Hepatocyte (in vitro differentiated cells): ENCODE measurements at regions not wholly inside any gene's neighbourhood (a gene's known extent, or its start where the extent isn't known, plus 50 kb on each side); places are given as distances from the start of the nearest gene placed in this dataset.

Experiments used
- DNase-seq: peaks from one replicate; pipeline ENCODE4 v3.0.0-alpha.2; 2016; ENCODE audit warnings: low spot score
- H2AFZ ChIP-seq: fragments of 200-600 bp; sonication (generic); 2 replicates; pipeline ENCODE4 v1.6.0; 2016; ENCODE audit warnings: antibody characterized with exemption, mild to moderate bottlenecking
- H3K27ac ChIP-seq: fragments of 200-600 bp; sonication (generic); 2 replicates; pipeline ENCODE4 v1.5.1; 2016; ENCODE audit warnings: mild to moderate bottlenecking
- H3K27me3 ChIP-seq: fragments of 200-600 bp; sonication (generic); 2 replicates; pipeline ENCODE4 v1.6.1; 2016
- H3K36me3 ChIP-seq: fragments of 200-600 bp; sonication (generic); replicated peaks from 2 replicates; pipeline ENCODE4 v1.5.1; 2016; ENCODE audit warnings: low read depth; ENCODE audit not compliant: insufficient read depth
- H3K4me1 ChIP-seq: fragments of 200-600 bp; sonication (generic); 2 replicates; pipeline ENCODE4 v1.5.1; 2016; ENCODE audit warnings: mild to moderate bottlenecking, moderate library complexity; ENCODE audit not compliant: insufficient read depth
- H3K4me2 ChIP-seq: fragments of 200-600 bp; sonication (generic); 2 replicates; pipeline ENCODE4 v1.6.0; 2016
- H3K4me3 ChIP-seq: fragments of 200-600 bp; sonication (generic); 2 replicates; pipeline ENCODE4 v1.5.1; 2016; ENCODE audit warnings: mild to moderate bottlenecking
- H3K79me2 ChIP-seq: fragments of 200-600 bp; sonication (generic); 2 replicates; pipeline ENCODE4 v1.6.0; 2017; ENCODE audit warnings: mild to moderate bottlenecking
- H3K9me2 ChIP-seq: fragments of 200-600 bp; sonication (generic); replicated peaks from 2 replicates; pipeline ENCODE4 v1.6.0; 2017; ENCODE audit warnings: mild to moderate bottlenecking; ENCODE audit not compliant: insufficient read depth
- H3K9me3 ChIP-seq: fragments of 200-600 bp; sonication (generic); 2 replicates; pipeline ENCODE4 v1.5.1; 2016; ENCODE audit warnings: low read depth, mild to moderate bottlenecking
- H4K20me1 ChIP-seq: fragments of 200-600 bp; sonication (generic); 2 replicates; pipeline ENCODE4 v1.6.0; 2016; ENCODE audit warnings: mild to moderate bottlenecking; ENCODE audit not compliant: insufficient read depth, poor library complexity, severe bottlenecking
- CTCF ChIP-seq: fragments of 200-600 bp; sonication (generic); IDR thresholded peaks from 2 replicates; pipeline ENCODE4 v1.5.1; 2016; ENCODE audit warnings: antibody characterized with exemption, mild to moderate bottlenecking; ENCODE audit not compliant: poor library complexity
- EZH2 ChIP-seq: fragments of 200-600 bp; sonication (generic); IDR thresholded peaks from 2 replicates; pipeline ENCODE4 v1.6.1; 2016; ENCODE audit warnings: antibody characterized with exemption, mild to moderate bottlenecking, borderline replicate concordance
- EZH2phosphoT487 ChIP-seq: fragments of 200-600 bp; sonication (generic); IDR thresholded peaks from one replicate; pipeline ENCODE4 v1.6.1; 2018; ENCODE audit warnings: antibody characterized with exemption, mild to moderate bottlenecking, low read depth, moderate library complexity; ENCODE audit not compliant: unreplicated experiment, severe bottlenecking
- WGBS: methylation state at CpG from one replicate; pipeline ENCODE4 v1.1.6; 2016; ENCODE audit warnings: low lambda C conversion rate; ENCODE audit errors: missing lambda C conversion rate; 5-methylcytosine and 5-hydroxymethylcytosine counted together

- WGBS = 83% methylated on average over 8 of the region's 8 CpGs
- H3K36me3 ChIP-seq = no peaks in the 10 kb centered on the region
- H4K20me1 ChIP-seq = no peaks in the 10 kb centered on the region
- no peaks in the 10 kb centered on the region for H3K9me3 ChIP-seq
- H3K9me2 ChIP-seq = no peaks in the 10 kb centered on the region
- no peak for TF ChIP-seq EZH2
- TF ChIP-seq EZH2phosphoT487 = no peak
- TF ChIP-seq CTCF = no peak
- no peak overlapping the region for H3K4me2 ChIP-seq
- H3K27me3 ChIP-seq = no peaks in the 10 kb centered on the region
- no peak overlapping the region for H3K4me3 ChIP-seq
- no peaks in the 10 kb centered on the region for H3K79me2 ChIP-seq
- no peak for DNase-seq
- peaks cover 8% of the 10 kb centered on the region for H3K4me1 ChIP-seq
- H2AFZ ChIP-seq = no peak overlapping the region
- H3K27ac ChIP-seq = no peak overlapping the region
Observed at GRCh38 chr7:68429411-68430117, 1168.7 kb upstream of the AUTS2 start.

- H3K4me2 ChIP-seq = no peak overlapping the region
- WGBS = 96% methylated on average over 4 of the region's 4 CpGs
- H3K4me3 ChIP-seq = no peak overlapping the region
- H3K27me3 ChIP-seq = no peaks in the 10 kb centered on the region
- H3K4me1 ChIP-seq = no peaks in the 10 kb centered on the region
- DNase-seq = no peak
- TF ChIP-seq EZH2phosphoT487 = no peak
- TF ChIP-seq EZH2 = no peak
- no peak for TF ChIP-seq CTCF
- no peaks in the 10 kb centered on the region for H3K9me2 ChIP-seq
- no peak overlapping the region for H2AFZ ChIP-seq
- H4K20me1 ChIP-seq = no peaks in the 10 kb centered on the region
- no peak overlapping the region for H3K27ac ChIP-seq
- H3K36me3 ChIP-seq = no peaks in the 10 kb centered on the region
- H3K79me2 ChIP-seq = no peaks in the 10 kb centered on the region
- H3K9me3 ChIP-seq = no peaks in the 10 kb centered on the region
Observed at GRCh38 chr7:68432585-68432984, 1165.7 kb upstream of the AUTS2 start.

GRCh38 chr7:68433462-68434070 lies 1164.7 kb upstream of the AUTS2 start:
- Histone ChIP-seq H3K79me2 (no peaks in the 10 kb centered on the region), H3K27me3 (no peaks in the 10 kb centered on the region)
- WGBS = 76% methylated on average over 5 of the region's 5 CpGs

More at GRCh38 chr7:68433462-68434070, 1164.7 kb upstream of the AUTS2 start:
- no peak for TF ChIP-seq EZH2phosphoT487
- no peak for TF ChIP-seq CTCF
- TF ChIP-seq EZH2 = no peak
- Histone ChIP-seq H4K20me1 (no peaks in the 10 kb centered on the region), H3K36me3 (no peaks in the 10 kb centered on the region), H2AFZ (no peak overlapping the region), H3K4me2 (no peak overlapping the region), H3K4me1 (no peaks in the 10 kb centered on the region), H3K27ac (no peak overlapping the region), H3K4me3 (no peak overlapping the region), H3K9me3 (no peaks in the 10 kb centered on the region), H3K9me2 (no peaks in the 10 kb centered on the region)
- DNase-seq = no peak
